ENCODE measurements at regions not wholly inside any gene's neighbourhood (a gene's known extent, or its start where the extent isn't known, plus 50 kb on each side); places are given as distances from the start of the nearest gene placed in this dataset.

GRCh38 chr15:47157827-47158226, 559.5 kb upstream of the SEMA6D start:
- TF ChIP-seq CTCF (IDR thresholded peaks at IDR 0.05), result no peak
- no peak for TF ChIP-seq POLR2A (IDR thresholded peaks at IDR 0.05)

Data from adrenal gland (tissue), 5 donors.